ENCODE measurements at regions not wholly inside any gene's neighbourhood (a gene's known extent, or its start where the extent isn't known, plus 50 kb on each side); places are given as distances from the start of the nearest gene placed in this dataset.
"Not testable (repeated sequence)": the region's sequence is repeated elsewhere in the genome, so short reads cannot be mapped to it uniquely, and the experiment has no call there.

- no peak overlapping the region for H3K4me3 Mint-ChIP-seq
- H3K27me3 Mint-ChIP-seq (ENCODE audit: low read depth): peaks cover 67% of the 10 kb centered on the region
- no peak overlapping the region for H3K27ac Mint-ChIP-seq
- H3K4me1 Mint-ChIP-seq: no peaks in the 10 kb centered on the region
- H3K9me3 Mint-ChIP-seq: no peaks in the 10 kb centered on the region
- H3K36me3 Mint-ChIP-seq (ENCODE audit: low read depth): no peaks in the 10 kb centered on the region
- TF ChIP-seq CTCF (IDR thresholded peaks at IDR 0.05; ENCODE audit: unreplicated experiment in 3 of 3): no peak
These were observed 77.0 kb downstream of the YTHDF1 start for GRCh38 chr20:63138855-63139341.

- TF ChIP-seq CTCF (IDR thresholded peaks at IDR 0.05; ENCODE audit: unreplicated experiment in 3 of 3): no peak
- Mint-ChIP-seq H3K27ac (no peak overlapping the region), H3K9me3 (no peaks in the 10 kb centered on the region), H3K27me3 (ENCODE audit: low read depth) (peaks cover 59% of the 10 kb centered on the region), H3K4me1 (no peaks in the 10 kb centered on the region), H3K36me3 (ENCODE audit: low read depth) (no peaks in the 10 kb centered on the region), H3K4me3 (no peak overlapping the region)
These were observed 78.0 kb downstream of the YTHDF1 start for GRCh38 chr20:63137851-63138415.

GRCh38 chr20:63136296-63136695, 79.6 kb downstream of the YTHDF1 start:
- Mint-ChIP-seq H3K36me3 (ENCODE audit: low read depth) (no peaks in the 10 kb centered on the region), H3K9me3 (no peaks in the 10 kb centered on the region), H3K4me1 (no peaks in the 10 kb centered on the region), H3K27ac (no peak overlapping the region), H3K27me3 (ENCODE audit: low read depth) (peaks cover 57% of the 10 kb centered on the region), H3K4me3 (no peak overlapping the region)
- TF ChIP-seq CTCF (IDR thresholded peaks at IDR 0.05; ENCODE audit: unreplicated experiment in 3 of 3): no peak

GRCh38 chr20:63135411-63135810, 80.5 kb downstream of the YTHDF1 start:
- no peak for TF ChIP-seq CTCF (IDR thresholded peaks at IDR 0.05; ENCODE audit: unreplicated experiment in 3 of 3)
- Mint-ChIP-seq H3K9me3 (no peaks in the 10 kb centered on the region), H3K27me3 (ENCODE audit: low read depth) (peaks cover 56% of the 10 kb centered on the region), H3K36me3 (ENCODE audit: low read depth) (no peaks in the 10 kb centered on the region), H3K4me3 (no peak overlapping the region), H3K27ac (no peak overlapping the region), H3K4me1 (no peaks in the 10 kb centered on the region)

- H3K4me1 Mint-ChIP-seq; H3K9me3 Mint-ChIP-seq; H3K36me3 Mint-ChIP-seq (ENCODE audit: low read depth); H3K27ac Mint-ChIP-seq; H3K4me3 Mint-ChIP-seq: not testable (repeated sequence)
- peaks cover 51% of the 10 kb centered on the region for H3K27me3 Mint-ChIP-seq (ENCODE audit: low read depth)
These were observed 81.1 kb downstream of the YTHDF1 start for GRCh38 chr20:63134711-63135361.

- H3K27ac Mint-ChIP-seq: no peak overlapping the region
- H3K4me3 Mint-ChIP-seq: no peak overlapping the region
- H3K9me3 Mint-ChIP-seq: no peaks in the 10 kb centered on the region
- no peaks in the 10 kb centered on the region for H3K4me1 Mint-ChIP-seq
- H3K27me3 Mint-ChIP-seq (ENCODE audit: low read depth): peaks cover 45% of the 10 kb centered on the region
- TF ChIP-seq CTCF (IDR thresholded peaks at IDR 0.05; ENCODE audit: unreplicated experiment in 3 of 3): no peak
- H3K36me3 Mint-ChIP-seq (ENCODE audit: low read depth): no peaks in the 10 kb centered on the region
These were observed 81.7 kb downstream of the YTHDF1 start for GRCh38 chr20:63134201-63134612.
